Stimulated activated CD4-positive, alpha-beta T cell treated with anti-CD3 and anti-CD28 coated beads, TNF-alpha, amount 100 ng/mL, for 1 hour (primary cell): ENCODE measurements at regions not wholly inside any gene's neighbourhood (a gene's known extent, or its start where the extent isn't known, plus 50 kb on each side); places are given as distances from the start of the nearest gene placed in this dataset.

ENCODE experiments used
- DNase-seq, 3 donors: peaks; one replicate each; pipeline ENCODE4 v3.0.0-alpha.2; 2020; ENCODE audit warnings: low read depth in 3 of 3, low spot score in 1 of 3

DNA sequence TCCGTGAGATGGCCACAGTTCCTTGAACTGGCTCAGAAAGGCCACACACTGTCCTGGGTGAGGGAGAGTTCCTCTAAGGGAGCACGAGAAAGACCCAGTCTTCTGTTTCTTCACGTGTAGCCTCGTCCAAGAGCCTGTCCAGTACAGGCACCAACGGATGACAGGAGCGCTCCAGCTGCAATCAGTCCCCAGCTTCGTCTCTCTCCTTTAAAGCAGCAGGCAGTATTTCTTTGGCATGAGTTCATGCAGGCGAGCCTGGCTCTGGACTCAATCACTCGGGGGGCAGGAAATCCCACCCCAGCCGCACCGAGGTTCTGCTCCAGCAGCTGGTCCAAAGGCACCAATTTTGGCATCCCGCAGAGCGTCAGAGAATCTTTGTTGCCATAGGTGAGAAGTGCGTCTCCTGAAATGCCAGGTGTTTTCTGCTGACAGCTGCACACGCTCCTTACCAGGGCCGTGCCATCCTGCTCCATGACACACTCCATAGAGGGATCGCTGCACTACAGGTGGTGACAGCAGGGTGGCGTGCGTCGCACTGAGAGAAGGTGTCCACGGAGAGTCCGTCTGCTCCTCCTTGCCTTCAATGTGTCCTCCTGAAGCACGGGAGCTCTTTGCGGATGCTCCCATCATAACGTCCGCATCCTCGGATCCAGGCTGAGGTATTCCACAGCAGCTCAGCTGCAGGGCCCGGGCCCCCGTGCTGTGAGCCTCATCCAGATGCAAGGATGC, 59.6 kb upstream of the AFDN start:
- DNase-seq, result no peak

DNA sequence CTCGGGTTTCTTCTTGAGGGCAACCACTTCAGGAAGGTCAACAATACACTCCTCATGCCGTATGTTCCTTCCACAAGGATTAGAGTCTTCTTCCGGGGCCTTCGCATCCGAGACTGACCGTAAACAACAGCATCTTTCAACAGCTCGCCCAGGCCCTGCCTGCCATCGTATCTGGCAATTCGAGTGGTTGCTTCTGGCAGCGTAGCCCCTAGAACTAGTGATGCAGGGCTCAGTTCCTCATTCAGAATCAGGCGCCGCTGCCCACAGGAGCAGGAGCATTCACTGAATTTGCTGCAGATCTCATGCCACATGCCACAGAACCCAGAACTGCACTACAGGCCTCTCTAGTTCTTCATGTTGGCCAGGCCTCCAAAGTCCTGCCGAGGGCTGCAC, 59.0 kb upstream of the AFDN start:
- DNase-seq, result no peak

- DNase-seq, result no peak
These were observed 58.1 kb upstream of the AFDN start for GRCh38 chr6:167768471-167769215.

DNA sequence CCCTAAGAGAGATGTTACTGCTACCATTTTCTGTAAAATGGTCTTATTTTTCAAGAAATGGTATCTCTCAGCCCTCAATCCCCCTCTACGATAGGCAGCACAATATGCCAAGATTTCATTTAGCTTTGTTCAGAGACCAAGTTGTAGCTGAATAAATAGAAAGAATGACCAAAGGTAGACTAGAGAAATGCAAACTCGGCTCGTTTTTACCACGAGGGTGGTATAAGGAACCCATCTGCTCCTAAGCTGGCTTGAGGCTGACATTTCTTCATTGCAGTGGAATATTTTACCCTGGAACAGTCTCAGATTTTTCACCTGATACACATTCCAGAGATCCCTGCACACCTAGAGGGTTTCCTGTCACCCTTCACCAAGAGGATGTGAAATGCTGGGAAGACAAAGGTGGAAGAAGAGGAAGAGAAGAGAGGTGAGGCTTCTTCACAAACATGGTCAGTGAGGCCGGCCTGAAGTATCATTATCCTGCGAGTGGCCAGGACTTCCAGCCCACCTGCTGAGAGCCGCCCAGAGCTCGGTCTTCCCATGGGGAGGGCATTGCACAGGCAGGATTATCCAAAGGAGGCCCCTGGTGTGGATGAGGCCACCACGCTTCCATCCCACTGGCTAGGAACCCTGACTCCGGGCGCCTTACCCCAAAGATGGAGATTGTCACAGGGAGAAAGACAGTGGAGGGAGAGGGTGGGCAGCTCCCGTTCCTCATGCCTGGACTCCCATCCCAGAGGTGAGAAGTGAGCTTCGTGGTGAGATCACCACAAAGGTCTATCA, 57.1 kb upstream of the AFDN start:
- no peak for DNase-seq

- no peak for DNase-seq
These were observed 56.3 kb upstream of the AFDN start for GRCh38 chr6:167770291-167770955.

GRCh38 chr6:167774881-167775280, 51.8 kb upstream of the AFDN start:
- no peak for DNase-seq

- DNase-seq, result no peak
These were observed 49.6 kb upstream of the AFDN start for GRCh38 chr6:167776906-167777627.
